Activated CD4-positive, alpha-beta T cell treated with anti-CD3 and anti-CD28 coated beads for 36 hours (primary cell): ENCODE measurements at regions not wholly inside any gene's neighbourhood (a gene's known extent, or its start where the extent isn't known, plus 50 kb on each side); places are given as distances from the start of the nearest gene placed in this dataset.
"Not testable (repeated sequence)": the region's sequence is repeated elsewhere in the genome, so short reads cannot be mapped to it uniquely, and the experiment has no call there.

ENCODE experiments used
- ATAC-seq: fragments of 200-7000 bp; cut with Tn5 transposase; one replicate; pipeline ENCODE4 v1.10.0; 2021; ENCODE audit warnings: mild to moderate bottlenecking, moderate library complexity
- CTCF ChIA-PET: fragments of 350-600 bp; sonication (Branson Sonifier 250); formaldehyde crosslinking; loops from one replicate; lab custom pipeline; 2021; ENCODE audit warnings: antibody characterized with exemption; lab: Charles Lee
- POLR2A ChIA-PET: fragments of 350-600 bp; sonication (Branson Sonifier 250); formaldehyde crosslinking; loops from one replicate; lab custom pipeline; 2021; ENCODE audit warnings: antibody characterized with exemption, inconsistent platforms; lab: Charles Lee
- DNase-seq: peaks from one replicate; pipeline ENCODE4 v3.0.0-alpha.2; 2020
- H3K27ac Mint-ChIP-seq: one replicate; pipeline ENCODE4 v1.8.0; 2021; ENCODE audit warnings: mixed read lengths
- H3K27me3 Mint-ChIP-seq: one replicate; pipeline ENCODE4 v1.8.0; 2021; ENCODE audit warnings: mixed read lengths
- H3K36me3 Mint-ChIP-seq: one replicate; pipeline ENCODE4 v1.8.0; 2021; ENCODE audit warnings: low read depth, mixed read lengths
- H3K4me1 Mint-ChIP-seq: one replicate; pipeline ENCODE4 v1.8.0; 2021; ENCODE audit warnings: mixed read lengths
- H3K4me3 Mint-ChIP-seq: one replicate; pipeline ENCODE4 v1.8.0; 2021; ENCODE audit warnings: mild to moderate bottlenecking, moderate library complexity, mixed read lengths
- H3K9me3 Mint-ChIP-seq: one replicate; pipeline ENCODE4 v1.8.0; 2021; ENCODE audit warnings: low read depth, mixed read lengths
- intact Hi-C, 2 experiments: fragments of 100-400 bp; cut with DNase I in 1 of 2; cut with micrococcal nuclease in 1 of 2; formaldehyde crosslinking; loops; one replicate each; pipeline versions ENCODE4 v1.14.2 to v1.15.1; 2022 to 2024; cut with DNase I, micrococcal nuclease

DNA sequence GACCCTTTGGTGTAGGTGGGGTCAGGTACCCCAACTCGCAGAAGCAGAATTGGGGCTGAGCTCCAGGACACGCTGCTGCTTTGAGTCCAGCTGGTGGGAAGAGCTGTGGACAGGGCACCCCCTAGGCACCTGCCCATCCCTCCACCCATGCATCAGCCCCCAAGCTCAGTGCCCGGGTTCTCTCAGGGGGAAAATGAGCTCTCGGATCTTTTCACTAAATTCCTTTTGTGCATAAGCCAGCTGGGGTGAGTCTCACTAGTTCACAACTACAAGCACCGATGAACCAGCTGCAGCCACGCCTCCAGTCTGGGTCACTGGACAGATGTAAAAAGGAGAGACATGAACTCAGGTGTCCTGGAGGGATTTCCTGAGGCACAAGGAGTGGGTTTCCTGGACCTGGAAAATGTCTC lies 286.8 kb downstream of the CRLF2 start:
- ATAC-seq, result peak; percentile 19
- Mint-ChIP-seq H3K9me3 (peaks cover 3% of the 10 kb centered on the region), H3K27me3 (no peaks in the 10 kb centered on the region), H3K4me3 (no peak overlapping the region), H3K36me3 (no peaks in the 10 kb centered on the region), H3K27ac (no peak overlapping the region), H3K4me1 (no peaks in the 10 kb centered on the region)
- no peak for DNase-seq
- CTCF ChIA-PET, result no interaction called here
- POLR2A ChIA-PET, result no interaction called here
- intact Hi-C loops, result loop anchor here in 1 of 2 experiments (10.0 kb wide), 1 partner anchor 229 kb away; no protein-coding TSS in a partner anchor

DNA sequence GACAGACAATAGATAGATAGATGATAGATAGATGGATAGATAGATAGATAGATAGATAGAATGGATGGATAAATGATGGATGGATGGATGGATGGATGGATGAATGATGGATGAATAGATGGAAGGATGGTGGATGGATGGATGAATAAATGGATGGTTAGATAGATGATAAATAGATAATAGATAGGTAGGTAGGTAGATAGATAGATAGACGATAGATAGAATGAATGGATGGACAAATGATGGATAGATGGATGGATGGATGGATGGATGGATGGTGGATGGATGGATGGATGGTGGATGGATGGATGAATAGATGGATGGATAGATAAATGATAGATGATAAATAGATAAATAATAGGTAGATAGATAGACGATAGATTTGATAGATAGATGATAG lies 287.4 kb downstream of the CRLF2 start:
- Mint-ChIP-seq H3K36me3 (no peaks in the 10 kb centered on the region), H3K9me3 (no peaks in the 10 kb centered on the region), H3K4me3 (no peak overlapping the region), H3K27me3 (no peaks in the 10 kb centered on the region), H3K4me1 (no peaks in the 10 kb centered on the region), H3K27ac (no peak overlapping the region)
- DNase-seq (no peak), ATAC-seq (no peak)
- ChIA-PET POLR2A (no interaction called here), CTCF (no interaction called here)
- intact Hi-C loops, result loop anchor here in 1 of 2 experiments (10.0 kb wide), 1 partner anchor 230 kb away; no protein-coding TSS in a partner anchor

GRCh38 chrX:924017-924416 lies 288.4 kb downstream of the CRLF2 start:
- no peaks in the 10 kb centered on the region for H3K27me3 Mint-ChIP-seq
- H3K9me3 Mint-ChIP-seq, result no peaks in the 10 kb centered on the region
- DNase-seq (no peak), ATAC-seq (no peak)
- H3K36me3 Mint-ChIP-seq, result no peaks in the 10 kb centered on the region
- H3K27ac Mint-ChIP-seq, result no peak overlapping the region
- ChIA-PET CTCF (no interaction called here), POLR2A (no interaction called here)
- no peak overlapping the region for H3K4me3 Mint-ChIP-seq
- intact Hi-C loops, result loop anchor here in 1 of 2 experiments (10.0 kb wide), 1 partner anchor 231 kb away; no protein-coding TSS in a partner anchor
- H3K4me1 Mint-ChIP-seq, result no peaks in the 10 kb centered on the region

- intact Hi-C loops, result loop anchor here in 1 of 2 experiments (10.0 kb wide), 1 partner anchor 234 kb away; no protein-coding TSS in a partner anchor
- DNase-seq, result no peak
- CTCF ChIA-PET, result no interaction called here
Measured at GRCh38 chrX:920234-920799, 289.7 kb downstream of the SHOX start.

DNA sequence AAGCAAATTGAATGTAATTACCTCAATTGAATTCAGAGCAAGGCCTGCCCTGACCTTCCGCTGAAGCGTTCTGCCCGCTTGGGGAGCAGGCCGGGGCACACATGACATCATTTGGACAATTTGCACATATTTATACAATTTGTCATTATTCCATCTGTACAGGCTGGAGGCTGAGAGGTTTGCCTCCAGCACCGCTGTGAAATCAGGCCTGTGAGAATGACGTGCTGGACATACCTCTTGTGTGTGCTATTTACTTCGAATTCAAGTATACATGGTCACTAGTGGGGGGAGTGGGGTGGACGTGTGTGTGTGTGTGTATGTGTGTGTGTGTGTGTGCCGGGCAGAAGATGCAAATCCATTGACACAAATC lies 285.6 kb downstream of the SHOX start:
- Mint-ChIP-seq H3K4me1 (no peaks in the 10 kb centered on the region), H3K36me3 (no peaks in the 10 kb centered on the region), H3K27ac (no peak overlapping the region), H3K4me3 (no peak overlapping the region), H3K27me3 (no peaks in the 10 kb centered on the region), H3K9me3 (no peaks in the 10 kb centered on the region)
- ChIA-PET CTCF (no interaction called here), POLR2A (no interaction called here)
- DNase-seq, result no peak
- ATAC-seq, result no peak
- intact Hi-C loops, result loop anchor here in 1 of 2 experiments (10.0 kb wide), 1 partner anchor 259 kb away; no protein-coding TSS in a partner anchor

More at GRCh38 chrX:920234-920799, 289.7 kb downstream of the SHOX start:
- Mint-ChIP-seq H3K4me1 (no peaks in the 10 kb centered on the region), H3K4me3 (no peak overlapping the region), H3K9me3 (no peaks in the 10 kb centered on the region), H3K27ac (no peak overlapping the region), H3K27me3 (no peaks in the 10 kb centered on the region), H3K36me3 (no peaks in the 10 kb centered on the region)
- POLR2A ChIA-PET, result no interaction called here
- no peak for ATAC-seq

GRCh38 chrX:915427-916229 lies 285.0 kb downstream of the SHOX start:
- Mint-ChIP-seq H3K36me3 (no peaks in the 10 kb centered on the region), H3K27ac (no peak overlapping the region), H3K4me1 (no peaks in the 10 kb centered on the region), H3K27me3 (no peaks in the 10 kb centered on the region), H3K9me3 (no peaks in the 10 kb centered on the region), H3K4me3 (no peak overlapping the region)
- ChIA-PET CTCF (no interaction called here), POLR2A (no interaction called here)
- ATAC-seq (peak; percentile 88), DNase-seq (peak; percentile 61)
- intact Hi-C loops, result loop anchor here in 1 of 2 experiments (10.0 kb wide), 1 partner anchor 259 kb away; no protein-coding TSS in a partner anchor

- Mint-ChIP-seq H3K27me3 (no peaks in the 10 kb centered on the region), H3K36me3 (no peaks in the 10 kb centered on the region), H3K4me1 (no peaks in the 10 kb centered on the region), H3K9me3 (no peaks in the 10 kb centered on the region), H3K4me3 (no peak overlapping the region), H3K27ac (no peak overlapping the region)
- ATAC-seq (no peak), DNase-seq (no peak)
- intact Hi-C loops, result loop anchor here in 1 of 2 experiments (10.0 kb wide), 1 partner anchor 261 kb away; no protein-coding TSS in a partner anchor
- POLR2A ChIA-PET, result no interaction called here
- CTCF ChIA-PET, result no interaction called here
Measured at GRCh38 chrX:914206-914605, 283.6 kb downstream of the SHOX start.

DNA sequence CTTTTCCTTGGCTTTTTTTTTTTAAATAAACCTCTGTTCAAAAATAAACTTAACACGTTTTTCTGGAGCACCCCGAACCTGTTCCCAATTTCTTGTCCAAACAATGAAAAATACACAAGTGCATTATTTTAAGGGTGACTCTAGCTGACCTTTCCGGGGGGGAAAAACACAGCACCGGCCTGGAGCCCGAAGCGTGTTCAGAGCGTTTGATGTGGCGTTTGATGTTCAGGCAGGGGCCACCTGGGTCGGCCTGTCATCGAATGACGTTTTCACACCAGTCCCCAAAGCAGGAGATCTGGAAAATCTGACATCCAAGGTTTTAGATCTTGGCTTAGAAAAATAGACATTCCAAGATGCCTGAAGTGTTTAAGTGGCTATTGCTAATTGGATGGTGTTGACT lies 282.1 kb downstream of the SHOX start:
- ChIA-PET POLR2A (no interaction called here), CTCF (no interaction called here)
- no peak overlapping the region for H3K27ac Mint-ChIP-seq
- ATAC-seq (no peak), DNase-seq (no peak)
- H3K4me3 Mint-ChIP-seq, result no peak overlapping the region
- no peaks in the 10 kb centered on the region for H3K9me3 Mint-ChIP-seq
- H3K36me3 Mint-ChIP-seq, result no peaks in the 10 kb centered on the region
- intact Hi-C loops, result loop anchor here in 1 of 2 experiments (10.0 kb wide), 1 partner anchor 262 kb away; no protein-coding TSS in a partner anchor
- H3K27me3 Mint-ChIP-seq, result no peaks in the 10 kb centered on the region
- no peaks in the 10 kb centered on the region for H3K4me1 Mint-ChIP-seq

DNA sequence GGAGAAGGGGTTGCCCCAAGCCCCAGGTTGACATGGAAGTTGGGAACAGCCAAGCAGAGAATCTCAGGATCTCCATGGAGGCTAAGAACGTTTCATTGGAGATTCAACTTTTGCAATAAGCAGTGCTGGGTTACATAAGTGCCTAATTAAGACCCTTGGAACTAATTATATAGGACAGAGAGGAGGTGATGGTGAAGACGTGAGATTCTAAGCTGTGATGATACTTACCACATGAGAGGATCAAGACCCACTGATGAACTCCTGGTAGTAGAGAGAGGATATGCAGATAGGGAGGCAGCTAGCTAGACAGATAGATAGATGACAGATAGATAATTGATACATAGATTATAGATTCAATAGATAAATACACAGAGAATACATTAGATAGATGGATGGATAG lies 278.5 kb downstream of the SHOX start:
- H3K27me3 Mint-ChIP-seq, CTCF ChIA-PET, H3K4me3 Mint-ChIP-seq, ATAC-seq, H3K27ac Mint-ChIP-seq, H3K9me3 Mint-ChIP-seq, intact Hi-C loops, DNase-seq, POLR2A ChIA-PET, H3K4me1 Mint-ChIP-seq, H3K36me3 Mint-ChIP-seq: not testable (repeated sequence)

DNA sequence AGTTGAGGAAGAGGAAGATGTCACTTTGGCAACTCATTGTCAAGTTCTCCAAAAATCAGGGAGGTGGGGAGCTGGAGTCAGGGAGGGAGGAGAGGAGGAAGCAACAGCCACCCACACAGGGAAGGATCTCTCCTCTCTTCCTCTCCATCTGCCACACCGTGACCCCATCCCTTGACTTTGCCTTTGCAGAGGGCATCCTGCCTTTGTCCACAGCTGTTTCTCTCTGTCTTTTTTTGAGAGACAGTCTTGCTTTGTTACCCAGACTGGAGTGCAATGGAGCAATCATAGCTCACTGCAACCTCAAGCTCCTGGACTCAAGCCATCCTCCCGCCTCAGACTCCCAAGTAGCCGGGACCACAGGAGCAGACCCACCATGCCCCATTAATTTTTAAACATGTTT lies 276.0 kb downstream of the SHOX start:
- H3K4me1 Mint-ChIP-seq, result no peaks in the 10 kb centered on the region
- intact Hi-C loops, result no loop called here
- no peaks in the 10 kb centered on the region for H3K36me3 Mint-ChIP-seq
- POLR2A ChIA-PET, result no interaction called here
- no peak overlapping the region for H3K4me3 Mint-ChIP-seq
- no peaks in the 10 kb centered on the region for H3K27me3 Mint-ChIP-seq
- ATAC-seq, result no peak
- DNase-seq, result no peak
- H3K9me3 Mint-ChIP-seq, result no peaks in the 10 kb centered on the region
- no peak overlapping the region for H3K27ac Mint-ChIP-seq
- CTCF ChIA-PET, result no interaction called here

DNA sequence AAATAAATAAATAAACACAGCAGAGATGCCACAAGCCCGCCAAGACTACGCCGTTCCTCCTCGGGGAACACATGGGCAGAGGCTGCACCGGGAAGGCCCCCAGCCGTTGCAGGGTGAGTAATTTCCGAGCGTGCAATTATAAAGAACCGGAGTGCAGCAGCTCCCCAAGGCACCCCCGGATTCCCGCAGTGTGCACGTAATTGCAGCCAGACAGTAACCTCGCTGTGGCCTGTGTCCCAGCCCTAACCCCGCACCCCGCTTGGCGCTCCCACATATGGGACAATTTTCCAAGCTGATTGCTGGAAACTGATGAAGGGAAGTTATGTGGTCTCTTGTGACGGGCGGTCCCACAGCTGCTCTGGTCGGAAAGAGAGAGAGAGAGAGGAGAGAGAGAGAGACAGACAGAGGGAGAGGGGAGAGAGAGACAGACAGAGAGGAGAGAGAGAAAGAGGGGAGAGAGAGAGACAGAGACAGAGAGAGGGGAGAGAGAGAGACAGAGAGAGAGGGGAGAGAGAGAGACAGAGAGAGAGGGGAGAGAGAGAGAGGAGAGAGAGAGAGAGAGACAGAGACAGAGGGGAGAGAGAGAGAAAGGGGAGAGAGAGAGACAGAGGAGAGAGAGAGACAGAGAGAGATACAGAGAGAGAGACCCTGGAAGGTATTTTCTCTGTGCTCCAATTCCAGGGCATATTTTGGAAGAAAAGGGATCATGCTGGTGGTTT lies 275.4 kb downstream of the SHOX start:
- Mint-ChIP-seq H3K4me3 (no peak overlapping the region), H3K27ac (no peak overlapping the region), H3K9me3 (no peaks in the 10 kb centered on the region), H3K4me1 (no peaks in the 10 kb centered on the region), H3K27me3 (no peaks in the 10 kb centered on the region), H3K36me3 (no peaks in the 10 kb centered on the region)
- ATAC-seq (no peak), DNase-seq (no peak)
- ChIA-PET CTCF (no interaction called here), POLR2A (no interaction called here)
- intact Hi-C loops, result no loop called here
